Cardiac muscle cell (in vitro differentiated cells and primary cell): ENCODE measurements at regions not wholly inside any gene's neighbourhood (a gene's known extent, or its start where the extent isn't known, plus 50 kb on each side); places are given as distances from the start of the nearest gene placed in this dataset.

ENCODE experiments used
- DNase-seq, 2 donors: peaks; one replicate each; pipeline versions ENCODE4 v3.0.0 to v3.0.0-alpha.2; 2010 to 2017; ENCODE audit warnings: low read depth in 1 of 2, low spot score in 1 of 2
- H3K27ac ChIP-seq: fragments of 200-600 bp; sonication (generic); 2 replicates; pipeline ENCODE4 v1.5.1; 2016
- H3K27me3 ChIP-seq: fragments of 200-600 bp; sonication (generic); 2 replicates; pipeline ENCODE4 v1.6.0; 2016; ENCODE audit warnings: control low read depth
- H3K36me3 ChIP-seq: fragments of 200-600 bp; sonication (generic); 2 replicates; pipeline ENCODE4 v1.5.1; 2016; ENCODE audit warnings: control low read depth
- H3K4me1 ChIP-seq: fragments of 200-600 bp; sonication (generic); 2 replicates; pipeline ENCODE4 v1.8.1; 2017; ENCODE audit warnings: low read depth, mild to moderate bottlenecking, mixed run types
- H3K4me3 ChIP-seq: fragments of 200-600 bp; sonication (generic); 2 replicates; pipeline ENCODE4 v1.5.1; 2016; ENCODE audit warnings: mild to moderate bottlenecking
- H3K9me3 ChIP-seq: fragments of 200-600 bp; sonication (generic); 2 replicates; pipeline ENCODE4 v1.5.1; 2017; ENCODE audit warnings: low read depth, mild to moderate bottlenecking, control low read depth
- CTCF ChIP-seq: IDR thresholded peaks from 2 replicates; pipeline ENCODE4 v1.5.1; 2012; ENCODE audit warnings: low read depth, mild to moderate bottlenecking, low read length

GRCh38 chr18:3380384-3380961, 69.5 kb upstream of the TGIF1 start:
- Histone ChIP-seq H3K4me1 (no peaks in the 10 kb centered on the region), H3K36me3 (no peaks in the 10 kb centered on the region), H3K27ac (no peak overlapping the region), H3K4me3 (no peak overlapping the region), H3K9me3 (no peaks in the 10 kb centered on the region), H3K27me3 (no peaks in the 10 kb centered on the region)
- peak; percentile 16 for TF ChIP-seq CTCF
- peak in 1 of 2 donors; percentile 62 for DNase-seq

- no peak overlapping the region for H3K4me3 ChIP-seq
- no peak overlapping the region for H3K27ac ChIP-seq
- no peaks in the 10 kb centered on the region for H3K4me1 ChIP-seq
- TF ChIP-seq CTCF: no peak
- no peaks in the 10 kb centered on the region for H3K9me3 ChIP-seq
- DNase-seq: peak in 1 of 2 donors; percentile 16
- no peaks in the 10 kb centered on the region for H3K36me3 ChIP-seq
- no peaks in the 10 kb centered on the region for H3K27me3 ChIP-seq
Observed at GRCh38 chr18:3383381-3383915, 66.5 kb upstream of the TGIF1 start.

- Histone ChIP-seq H3K27ac (no peak overlapping the region), H3K4me3 (no peak overlapping the region), H3K27me3 (no peaks in the 10 kb centered on the region), H3K36me3 (no peaks in the 10 kb centered on the region), H3K9me3 (no peaks in the 10 kb centered on the region), H3K4me1 (no peaks in the 10 kb centered on the region)
- TF ChIP-seq CTCF: no peak
- DNase-seq: no peak
Observed at GRCh38 chr18:3384664-3385563, 65.1 kb upstream of the TGIF1 start.

- no peak for DNase-seq
- no peaks in the 10 kb centered on the region for H3K9me3 ChIP-seq
- no peak overlapping the region for H3K4me3 ChIP-seq
- H3K27ac ChIP-seq: no peak overlapping the region
- H3K36me3 ChIP-seq: no peaks in the 10 kb centered on the region
- no peaks in the 10 kb centered on the region for H3K4me1 ChIP-seq
- TF ChIP-seq CTCF: no peak
- no peaks in the 10 kb centered on the region for H3K27me3 ChIP-seq
Observed at GRCh38 chr18:3388323-3388722, 61.6 kb upstream of the TGIF1 start.

GRCh38 chr18:3388980-3389379, 61.0 kb upstream of the TGIF1 start:
- no peak overlapping the region for H3K4me3 ChIP-seq
- no peaks in the 10 kb centered on the region for H3K36me3 ChIP-seq
- DNase-seq: no peak
- H3K9me3 ChIP-seq: no peaks in the 10 kb centered on the region
- H3K4me1 ChIP-seq: no peaks in the 10 kb centered on the region
- no peak overlapping the region for H3K27ac ChIP-seq
- H3K27me3 ChIP-seq: no peaks in the 10 kb centered on the region
- TF ChIP-seq CTCF: no peak
